ENCODE measurements at regions not wholly inside any gene's neighbourhood (a gene's known extent, or its start where the extent isn't known, plus 50 kb on each side); places are given as distances from the start of the nearest gene placed in this dataset.

- 100% methylated on average over 2 of the region's 2 CpGs for WGBS (ENCODE audit: insufficient coverage)
Observed at GRCh38 chr13:94764576-94765321, 52.4 kb upstream of the SOX21 start.

More at GRCh38 chr13:94764576-94765321, 52.4 kb upstream of the SOX21 start:
- no peaks in the 10 kb centered on the region for H3K36me3 ChIP-seq (replicated peaks in 1 of 2; ENCODE audit: control insufficient read depth in 1 of 2, insufficient read depth in 2 of 2, low read length in 2 of 2)
- Mint-ChIP-seq H3K4me3 (no peak overlapping the region), H3K4me1 (no peaks in the 10 kb centered on the region), H3K27ac (no peak overlapping the region), H3K36me3 (no peaks in the 10 kb centered on the region), H3K9me3 (peaks cover 0 to 10% (median 4%) of the 10 kb centered on the region in 7 donors), H3K27me3 (ENCODE audit: low read depth in 3 of 3) (peaks cover 0 to 3% (median 1%) of the 10 kb centered on the region in 3 donors)
- intact Hi-C loops (cut with micrococcal nuclease) = no loop called here
- H3K27me3 ChIP-seq (ENCODE audit: control insufficient read depth in 2 of 2, insufficient read depth in 2 of 2, low read length in 2 of 2) = no peaks in the 10 kb centered on the region
- H3K4me1 ChIP-seq (ENCODE audit: control insufficient read depth in 1 of 2, insufficient read depth in 2 of 2, low read length in 2 of 2) = no peaks in the 10 kb centered on the region
- no peaks in the 10 kb centered on the region for H3K79me2 ChIP-seq (ENCODE audit: insufficient read depth, low read length)
- H3K9ac ChIP-seq (ENCODE audit: insufficient read depth, low read length, poor library complexity, severe bottlenecking) = no peak overlapping the region
- TF ChIP-seq CTCF (IDR thresholded peaks at IDR 0.05) = no peak
- H4K20me1 ChIP-seq (ENCODE audit: insufficient read depth, low read length) = no peaks in the 10 kb centered on the region
- no peak overlapping the region for H3K4me2 ChIP-seq (replicated peaks; ENCODE audit: extremely low read depth, low read length, poor library complexity, severe bottlenecking)
- no peak overlapping the region for H2AFZ ChIP-seq (ENCODE audit: insufficient read depth, low read depth, low read length, poor library complexity, severe bottlenecking)
- H3K9me3 ChIP-seq (replicated peaks in 1 of 2; ENCODE audit: control insufficient read depth in 1 of 2, insufficient read depth in 1 of 2, low read length in 2 of 2) = peaks cover 0 to 3% of the 10 kb centered on the region in 2 donors
- H3K4me3 ChIP-seq (replicated peaks in 1 of 3; ENCODE audit: low read depth in 2 of 3, low read length in 3 of 3) = no peak overlapping the region
- DNase-seq = no peak
- H3K27ac ChIP-seq (ENCODE audit: low read depth in 1 of 2, low read length in 2 of 2) = no peak overlapping the region

All from CD14-positive monocyte (primary cell).